HepG2 (cell line): ENCODE measurements at regions not wholly inside any gene's neighbourhood (a gene's known extent, or its start where the extent isn't known, plus 50 kb on each side); places are given as distances from the start of the nearest gene placed in this dataset.

Source experiments
- MED8 ChIP-seq: sonication (generic); formaldehyde crosslinking; IDR thresholded peaks from 2 replicates; pipeline ENCODE4 v1.8.1; 2023; ENCODE audit warnings: mild to moderate bottlenecking, missing genetic modification reagents; ENCODE audit not compliant: insufficient replicate concordance
- NR2C2 ChIP-seq: sonication (generic); formaldehyde crosslinking; IDR thresholded peaks from 2 replicates; pipeline ENCODE4 v1.4.0; 2020; ENCODE audit warnings: missing genetic modification reagents, mild to moderate bottlenecking, moderate library complexity, borderline replicate concordance
- SAFB2 ChIP-seq: sonication (generic); formaldehyde crosslinking; IDR thresholded peaks from 2 replicates; pipeline ENCODE4 v1.5.1; 2020; ENCODE audit warnings: missing genetic modification reagents, low read depth, mild to moderate bottlenecking, borderline replicate concordance
- ZBED4 ChIP-seq: sonication (generic); formaldehyde crosslinking; IDR thresholded peaks from 2 replicates; pipeline ENCODE4 v1.4.0; 2020; ENCODE audit warnings: missing genetic modification reagents, borderline replicate concordance
- ZNF614 ChIP-seq: IDR thresholded peaks from 2 replicates; pipeline ENCODE4 v1.6.1; 2018; ENCODE audit warnings: missing biosample characterization, missing genetic modification reagents, inconsistent platforms, borderline replicate concordance
- ZNF879 ChIP-seq: sonication (generic); formaldehyde crosslinking; IDR thresholded peaks from 2 replicates; pipeline ENCODE4 v1.8.1; 2023; ENCODE audit warnings: missing genetic modification reagents
- TF ChIP-seq, protein P1 (sequence below): sonication (generic); formaldehyde crosslinking; IDR thresholded peaks from 2 replicates; pipeline ENCODE4 v1.8.0; 2022; ENCODE audit warnings: low read depth, missing genetic modification reagents
- TF ChIP-seq, protein P2 (sequence below): sonication (generic); formaldehyde crosslinking; IDR thresholded peaks from 2 replicates; pipeline ENCODE4 v1.4.0; 2020; ENCODE audit warnings: mild to moderate bottlenecking, missing genetic modification reagents

DNA sequence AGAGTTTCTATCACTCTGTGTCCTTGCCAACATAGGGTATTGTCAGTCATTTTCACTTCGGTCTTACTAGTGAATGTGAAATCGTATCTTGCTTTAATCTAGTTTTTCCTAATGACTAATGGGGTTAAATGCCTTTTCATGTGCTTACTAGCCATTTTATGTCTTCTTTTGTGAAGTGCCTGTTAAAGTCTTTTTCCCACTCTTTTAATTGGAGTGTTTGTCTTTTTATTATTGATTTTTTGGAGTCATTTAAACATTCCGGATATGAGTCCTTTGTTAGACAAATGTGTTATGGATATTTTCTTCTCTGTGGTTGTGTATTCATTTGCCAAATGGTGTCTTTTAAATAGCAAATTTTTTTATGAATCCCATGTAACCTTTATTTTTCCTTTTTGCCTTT lies 194.6 kb downstream of the CDH26 start (continued):
- TF ChIP-seq ZBED4 (CRISPR knock-in tag) (no peak), ZNF879 (CRISPR knock-in tag) (no peak), ZNF614 (CRISPR knock-in tag) (no peak), NR2C2 (CRISPR knock-in tag) (no peak), SAFB2 (CRISPR knock-in tag) (no peak), MED8 (CRISPR knock-in tag) (no peak)
- TF ChIP-seq, protein P1, sequence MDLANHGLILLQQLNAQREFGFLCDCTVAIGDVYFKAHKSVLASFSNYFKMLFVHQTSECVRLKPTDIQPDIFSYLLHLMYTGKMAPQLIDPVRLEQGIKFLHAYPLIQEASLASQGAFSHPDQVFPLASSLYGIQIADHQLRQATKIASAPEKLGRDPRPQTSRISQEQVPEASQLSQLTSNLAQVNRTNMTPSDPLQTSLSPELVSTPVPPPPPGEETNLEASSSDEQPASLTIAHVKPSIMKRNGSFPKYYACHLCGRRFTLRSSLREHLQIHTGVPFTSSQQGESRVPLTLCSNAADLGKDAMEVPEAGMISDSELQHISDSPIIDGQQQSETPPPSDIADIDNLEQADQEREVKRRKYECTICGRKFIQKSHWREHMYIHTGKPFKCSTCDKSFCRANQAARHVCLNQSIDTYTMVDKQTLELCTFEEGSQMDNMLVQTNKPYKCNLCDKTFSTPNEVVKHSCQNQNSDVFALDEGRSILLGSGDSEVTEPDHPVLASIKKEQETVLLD (CRISPR knock-in tag) = no peak
- TF ChIP-seq, protein P2, sequence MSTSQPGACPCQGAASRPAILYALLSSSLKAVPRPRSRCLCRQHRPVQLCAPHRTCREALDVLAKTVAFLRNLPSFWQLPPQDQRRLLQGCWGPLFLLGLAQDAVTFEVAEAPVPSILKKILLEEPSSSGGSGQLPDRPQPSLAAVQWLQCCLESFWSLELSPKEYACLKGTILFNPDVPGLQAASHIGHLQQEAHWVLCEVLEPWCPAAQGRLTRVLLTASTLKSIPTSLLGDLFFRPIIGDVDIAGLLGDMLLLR (CRISPR knock-in tag) = no peak
